OCI-LY1 (cell line): ENCODE measurements at regions not wholly inside any gene's neighbourhood (a gene's known extent, or its start where the extent isn't known, plus 50 kb on each side); places are given as distances from the start of the nearest gene placed in this dataset.

Experiments used
- H2AFZ ChIP-seq: fragments of 200-600 bp; sonication (generic), shearing (Covaris generic); 2 replicates; pipeline ENCODE4 v1.6.0; 2014; ENCODE audit warnings: antibody characterized with exemption, mild to moderate bottlenecking, low read length
- H3F3A ChIP-seq: fragments of 200-600 bp; sonication (generic), shearing (Covaris generic); 2 replicates; pipeline ENCODE4 v1.6.0; 2014; ENCODE audit warnings: mild to moderate bottlenecking, antibody characterized with exemption, low read length, moderate library complexity; ENCODE audit not compliant: insufficient read depth
- H3K27ac ChIP-seq: fragments of 200-600 bp; sonication (generic); 2 replicates; pipeline ENCODE4 v1.5.1; 2014; ENCODE audit warnings: low read length, mixed run types, mild to moderate bottlenecking, low read depth; ENCODE audit not compliant: poor library complexity, severe bottlenecking
- H3K27me3 ChIP-seq: fragments of 200-600 bp; sonication (generic); 2 replicates; pipeline ENCODE4 v1.6.0; 2014; ENCODE audit warnings: antibody characterized with exemption, mild to moderate bottlenecking, low read length, moderate library complexity; ENCODE audit not compliant: insufficient read depth
- H3K36me3 ChIP-seq: fragments of 200-600 bp; sonication (generic); 2 replicates; pipeline ENCODE4 v1.6.1; 2014; ENCODE audit warnings: mild to moderate bottlenecking, antibody characterized with exemption, low read length, moderate library complexity, mixed read lengths; ENCODE audit not compliant: insufficient read depth
- H3K4me1 ChIP-seq: fragments of 200-600 bp; sonication (generic); 2 replicates; pipeline ENCODE4 v1.5.1; 2014; ENCODE audit warnings: mild to moderate bottlenecking, low read length, moderate library complexity; ENCODE audit not compliant: insufficient read depth, severe bottlenecking
- H3K4me2 ChIP-seq: fragments of 200-600 bp; sonication (generic), shearing (Covaris generic); 2 replicates; pipeline ENCODE4 v1.6.1; 2014; ENCODE audit warnings: low read length
- H3K4me3 ChIP-seq: fragments of 200-600 bp; sonication (generic); 2 replicates; pipeline ENCODE4 v1.5.1; 2014; ENCODE audit warnings: low read length, low read depth, mild to moderate bottlenecking, mixed read lengths; ENCODE audit not compliant: poor library complexity, severe bottlenecking
- H3K79me2 ChIP-seq: fragments of 200-600 bp; shearing (Covaris generic); 2 replicates; pipeline ENCODE4 v1.6.1; 2016; ENCODE audit warnings: mixed run types, low read length, mixed read lengths; ENCODE audit not compliant: insufficient read depth
- H3K9ac ChIP-seq: fragments of 200-600 bp; sonication (generic), shearing (Covaris generic); 2 replicates; pipeline ENCODE4 v1.6.1; 2014; ENCODE audit warnings: mild to moderate bottlenecking, low read length, mixed read lengths
- H3K9me2 ChIP-seq: fragments of 200-600 bp; sonication (generic), shearing (Covaris generic); 2 replicates; pipeline ENCODE4 v1.6.1; 2014; ENCODE audit warnings: low read depth, mild to moderate bottlenecking, low read length, mixed read lengths
- H3K9me3 ChIP-seq: fragments of 200-600 bp; shearing (Covaris generic); 2 replicates; pipeline ENCODE4 v1.6.1; 2014; ENCODE audit warnings: low read length, mixed read lengths
- H4K20me1 ChIP-seq: fragments of 200-600 bp; sonication (generic), shearing (Covaris generic); 2 replicates; pipeline ENCODE4 v1.6.0; 2016; ENCODE audit warnings: mild to moderate bottlenecking, low read length; ENCODE audit not compliant: insufficient read depth
- CTCF ChIP-seq: fragments of 200-600 bp; sonication (generic), shearing (Covaris generic); IDR thresholded peaks from 2 replicates; pipeline ENCODE4 v1.5.1; 2017; ENCODE audit warnings: mild to moderate bottlenecking, antibody characterized with exemption, low read length, moderate library complexity, mixed read lengths
- EZH2 ChIP-seq: fragments of 200-600 bp; sonication (generic), shearing (Covaris generic); IDR thresholded peaks from 2 replicates; pipeline ENCODE4 v1.8.0; 2017; ENCODE audit warnings: borderline replicate concordance, mixed run types, mild to moderate bottlenecking, antibody characterized with exemption, low read length, moderate library complexity, mixed read lengths

GRCh38 chr20:20839771-20840170 lies 127.3 kb upstream of the RALGAPA2 start:
- no peaks in the 10 kb centered on the region for H3K27me3 ChIP-seq
- TF ChIP-seq CTCF: no peak
- TF ChIP-seq EZH2: no peak
- no peaks in the 10 kb centered on the region for H3K36me3 ChIP-seq
- H3K9me3 ChIP-seq: no peaks in the 10 kb centered on the region
- no peak overlapping the region for H3K4me3 ChIP-seq
- no peak overlapping the region for H3K9ac ChIP-seq
- no peak overlapping the region for H3K27ac ChIP-seq
- H2AFZ ChIP-seq: no peak overlapping the region
- no peaks in the 10 kb centered on the region for H3K79me2 ChIP-seq
- no peaks in the 10 kb centered on the region for H3F3A ChIP-seq
- no peaks in the 10 kb centered on the region for H4K20me1 ChIP-seq
- no peaks in the 10 kb centered on the region for H3K9me2 ChIP-seq
- H3K4me2 ChIP-seq: no peak overlapping the region
- no peaks in the 10 kb centered on the region for H3K4me1 ChIP-seq

DNA sequence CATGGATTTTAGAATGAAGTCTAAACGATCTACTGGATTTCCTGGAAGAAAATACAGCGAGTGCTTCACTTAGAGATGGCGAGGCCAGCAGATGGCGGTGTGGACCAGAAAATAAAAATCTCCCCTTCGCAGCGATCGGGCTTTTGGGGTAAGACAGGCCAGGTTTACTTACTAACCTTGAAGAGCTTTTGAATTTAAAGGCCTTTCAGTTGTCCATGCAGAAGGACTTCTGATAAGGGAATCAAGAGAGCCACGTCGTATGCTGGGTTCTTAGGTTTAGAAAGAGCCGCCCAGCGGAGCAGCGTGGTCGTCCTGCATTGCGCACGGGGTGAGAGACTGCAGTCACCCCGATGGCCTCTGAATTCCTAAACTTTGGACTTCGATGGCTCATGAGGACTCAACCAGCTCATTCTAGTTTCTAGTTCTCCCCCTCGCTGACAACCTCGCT lies 125.2 kb upstream of the RALGAPA2 start:
- Histone ChIP-seq H3F3A (no peaks in the 10 kb centered on the region), H3K9me3 (no peaks in the 10 kb centered on the region), H3K79me2 (no peaks in the 10 kb centered on the region), H3K27ac (no peak overlapping the region), H3K27me3 (no peaks in the 10 kb centered on the region), H3K4me1 (no peaks in the 10 kb centered on the region), H3K36me3 (no peaks in the 10 kb centered on the region), H3K9ac (no peak overlapping the region), H4K20me1 (no peaks in the 10 kb centered on the region), H3K4me3 (no peak overlapping the region), H3K9me2 (no peaks in the 10 kb centered on the region), H2AFZ (no peak overlapping the region), H3K4me2 (no peak overlapping the region)
- TF ChIP-seq EZH2: no peak
- peak; percentile 78 for TF ChIP-seq CTCF

DNA sequence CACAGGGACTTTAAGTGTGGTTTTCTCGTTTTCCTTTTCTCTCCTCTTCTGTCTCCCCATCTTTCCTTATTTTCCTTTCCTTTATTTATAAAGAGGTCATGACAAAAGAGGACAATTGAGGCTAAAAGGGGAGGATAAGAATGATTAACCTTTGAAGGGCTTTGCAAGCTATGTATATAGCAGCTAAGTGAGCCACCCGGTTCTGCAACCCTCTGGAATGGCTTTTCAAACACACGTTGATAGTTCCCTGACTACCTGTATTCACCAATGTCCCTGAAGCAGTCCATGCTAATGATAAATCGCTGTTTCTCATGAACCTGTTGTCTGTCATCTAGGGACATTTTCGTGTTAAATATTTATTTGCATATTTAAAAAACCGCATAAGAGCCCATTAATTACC lies 124.4 kb upstream of the RALGAPA2 start:
- Histone ChIP-seq H3F3A (no peaks in the 10 kb centered on the region), H4K20me1 (no peaks in the 10 kb centered on the region), H3K9ac (no peak overlapping the region), H3K36me3 (no peaks in the 10 kb centered on the region), H3K79me2 (no peaks in the 10 kb centered on the region), H2AFZ (no peak overlapping the region), H3K9me2 (no peaks in the 10 kb centered on the region), H3K4me3 (no peak overlapping the region), H3K27me3 (no peaks in the 10 kb centered on the region), H3K9me3 (no peaks in the 10 kb centered on the region), H3K4me2 (no peak overlapping the region), H3K27ac (no peak overlapping the region), H3K4me1 (no peaks in the 10 kb centered on the region)
- TF ChIP-seq CTCF (no peak), EZH2 (no peak)
